SK-N-MC (cell line): ENCODE measurements at regions not wholly inside any gene's neighbourhood (a gene's known extent, or its start where the extent isn't known, plus 50 kb on each side); places are given as distances from the start of the nearest gene placed in this dataset.

ENCODE experiments used
- EZH2 ChIP-seq: fragments of 200-600 bp; sonication (generic); IDR thresholded peaks from one replicate; pipeline ENCODE4 v1.6.1; 2017; ENCODE audit warnings: antibody characterized with exemption
- POLR2AphosphoS5 ChIP-seq: IDR thresholded peaks from 2 replicates; pipeline ENCODE4 v1.6.1; 2012; ENCODE audit warnings: mild to moderate bottlenecking, low read depth, low read length, borderline replicate concordance

GRCh38 chr3:86333636-86334035 lies 657.3 kb downstream of the VGLL3 start:
- TF ChIP-seq EZH2 (no peak), POLR2AphosphoS5 (no peak)
